Astrocyte of the cerebellum (primary cell): ENCODE measurements at regions not wholly inside any gene's neighbourhood (a gene's known extent, or its start where the extent isn't known, plus 50 kb on each side); places are given as distances from the start of the nearest gene placed in this dataset.

Source experiments
- DNase-seq: peaks from one replicate; pipeline ENCODE4 v3.0.0-alpha.2; 2011; ENCODE audit warnings: low read depth
- H3K4me3 ChIP-seq: 2 replicates; pipeline ENCODE4 v1.5.1; 2011; ENCODE audit warnings: mild to moderate bottlenecking, low read depth, low read length, moderate library complexity
- CTCF ChIP-seq: IDR thresholded peaks from 2 replicates; pipeline ENCODE4 v1.5.1; 2012; ENCODE audit warnings: low read length, low read depth, moderate library complexity, mild to moderate bottlenecking; ENCODE audit errors: missing control alignments
- in situ Hi-C: cut with HindIII; loops from 2 replicates; pipeline ENCODE4 v1.10.0; 2017; ENCODE audit warnings: low sequenced_read_pairs

DNA sequence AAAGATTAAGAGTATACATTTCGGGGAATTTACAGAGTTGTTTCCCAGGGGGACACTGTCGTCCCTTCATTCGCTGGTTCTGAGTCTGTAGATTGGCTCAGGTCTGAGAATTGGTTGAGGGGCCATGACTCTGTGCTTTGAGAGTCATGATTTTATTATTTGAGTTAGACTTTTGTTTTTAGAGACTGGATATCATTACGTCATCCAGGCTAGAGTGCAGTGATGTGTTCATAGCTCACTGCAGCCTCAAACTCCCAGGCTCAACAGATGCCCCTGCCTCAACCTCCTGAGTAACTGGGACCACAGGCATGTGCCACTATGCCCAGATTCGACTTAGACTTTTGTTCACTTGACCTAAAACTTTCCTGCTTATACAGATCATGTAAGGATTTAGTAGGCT lies 112.3 kb upstream of the C14orf180 start:
- TF ChIP-seq CTCF = no peak
- in situ Hi-C loops = no loop called here
- DNase-seq = no peak

GRCh38 chr14:104467641-104468040 lies 111.9 kb upstream of the C14orf180 start:
- TF ChIP-seq CTCF = no peak
- H3K4me3 ChIP-seq = no peak overlapping the region
- in situ Hi-C loops = no loop called here
- no peak for DNase-seq

More for the DNA sequence above, 112.3 kb upstream of the C14orf180 start:
- no peak overlapping the region for H3K4me3 ChIP-seq

GRCh38 chr14:104469591-104469990 lies 110.0 kb upstream of the C14orf180 start:
- no peak for DNase-seq
- in situ Hi-C loops = no loop called here
- H3K4me3 ChIP-seq = no peak overlapping the region
- no peak for TF ChIP-seq CTCF

DNA sequence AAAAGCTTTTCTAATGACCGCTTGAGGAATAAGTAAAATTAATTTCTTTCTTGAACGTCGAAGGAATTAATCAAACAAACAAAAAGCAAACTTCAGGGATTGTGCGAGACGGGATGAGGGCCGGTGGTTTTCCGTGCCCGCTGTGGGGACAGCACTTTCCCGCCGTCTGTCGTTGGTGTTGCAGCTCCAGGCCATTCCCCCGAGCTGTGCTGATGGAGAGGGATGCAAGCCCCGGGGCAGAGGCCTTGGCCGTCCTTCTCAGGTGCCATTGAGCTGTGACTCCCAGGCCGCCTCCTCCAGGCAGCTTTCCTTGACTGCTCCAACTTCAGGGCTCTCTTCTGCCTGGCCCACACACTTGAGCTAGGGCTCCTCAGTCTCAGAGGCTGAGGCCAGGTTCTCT lies 109.0 kb upstream of the C14orf180 start:
- in situ Hi-C loops = no loop called here
- DNase-seq = no peak
- no peak for TF ChIP-seq CTCF
- H3K4me3 ChIP-seq = no peak overlapping the region

DNA sequence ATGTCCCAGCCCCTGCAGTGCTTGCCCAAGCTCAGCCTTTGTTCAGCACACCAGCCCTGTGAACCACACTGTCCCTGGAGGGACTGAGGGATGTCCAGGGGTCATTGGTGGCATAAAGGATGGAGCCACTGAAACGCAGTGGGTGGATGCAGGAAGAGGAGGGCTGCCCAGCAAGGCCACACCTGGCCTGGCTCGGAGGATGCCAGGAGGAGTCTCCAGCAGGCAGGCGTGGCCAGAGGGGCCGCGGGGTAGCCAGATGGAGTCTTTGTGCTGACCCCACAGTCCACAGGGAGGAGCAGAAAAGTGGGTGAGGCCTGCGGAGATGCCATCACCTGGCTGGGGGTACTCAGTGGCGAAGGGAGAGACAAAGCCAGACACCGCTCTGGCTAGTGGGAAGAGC lies 108.5 kb upstream of the C14orf180 start:
- DNase-seq = no peak
- in situ Hi-C loops = no loop called here
- no peak for TF ChIP-seq CTCF
- no peak overlapping the region for H3K4me3 ChIP-seq

GRCh38 chr14:104472073-104472472 lies 107.5 kb upstream of the C14orf180 start:
- no peak for TF ChIP-seq CTCF
- DNase-seq = no peak
- H3K4me3 ChIP-seq = no peak overlapping the region
- in situ Hi-C loops = no loop called here
